ENCODE measurements at regions not wholly inside any gene's neighbourhood (a gene's known extent, or its start where the extent isn't known, plus 50 kb on each side); places are given as distances from the start of the nearest gene placed in this dataset.
"Not testable (repeated sequence)": the region's sequence is repeated elsewhere in the genome, so short reads cannot be mapped to it uniquely, and the experiment has no call there.

- Mint-ChIP-seq H3K27ac (no peak overlapping the region), H3K36me3 (peaks cover 4% of the 10 kb centered on the region), H3K4me1 (peaks cover 7 to 16% (median 13%) of the 10 kb centered on the region in 3 donors), H3K4me3 (no peak overlapping the region), H3K9me3 (no peaks in the 10 kb centered on the region), H3K27me3 (no peaks in the 10 kb centered on the region)
Measured at GRCh38 chr11:66789097-66789890, 53.9 kb upstream of the RCE1 start.

- no peaks in the 10 kb centered on the region for H3K27me3 Mint-ChIP-seq
- H3K4me1 Mint-ChIP-seq = peaks cover 7 to 16% (median 13%) of the 10 kb centered on the region in 3 donors
- no peak overlapping the region for H3K4me3 Mint-ChIP-seq
- peaks cover 6% of the 10 kb centered on the region for H3K36me3 Mint-ChIP-seq
- no peak overlapping the region for H3K27ac Mint-ChIP-seq
- no peaks in the 10 kb centered on the region for H3K9me3 Mint-ChIP-seq
Measured at GRCh38 chr11:66787934-66788758, 55.1 kb upstream of the RCE1 start.

DNA sequence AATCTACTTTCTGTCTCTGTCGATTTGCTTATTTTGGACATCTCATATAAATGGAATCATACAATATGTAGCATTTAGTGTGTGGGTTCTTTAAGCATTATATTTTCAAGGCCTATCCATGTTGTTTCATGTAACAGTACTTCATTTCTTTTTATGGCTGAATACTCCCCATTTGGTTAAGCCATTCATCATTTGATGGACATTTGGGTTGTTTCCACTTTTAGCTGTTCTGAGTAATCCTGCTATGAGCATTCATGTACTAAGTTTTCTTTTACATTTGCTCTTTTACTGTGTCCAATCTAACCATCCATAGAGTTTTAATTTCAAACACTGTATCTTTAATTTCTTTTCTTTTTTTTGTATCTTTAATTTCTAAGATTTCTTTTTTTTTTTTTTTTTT is 55.6 kb upstream of the SPTBN2 start:
- H3K4me3 Mint-ChIP-seq = no peak overlapping the region
- no peaks in the 10 kb centered on the region for H3K27me3 Mint-ChIP-seq
- no peak overlapping the region for H3K27ac Mint-ChIP-seq
- no peaks in the 10 kb centered on the region for H3K9me3 Mint-ChIP-seq
- peaks cover 0 to 6% (median 3%) of the 10 kb centered on the region in 3 donors for H3K4me1 Mint-ChIP-seq
- peaks cover 13% of the 10 kb centered on the region for H3K36me3 Mint-ChIP-seq

DNA sequence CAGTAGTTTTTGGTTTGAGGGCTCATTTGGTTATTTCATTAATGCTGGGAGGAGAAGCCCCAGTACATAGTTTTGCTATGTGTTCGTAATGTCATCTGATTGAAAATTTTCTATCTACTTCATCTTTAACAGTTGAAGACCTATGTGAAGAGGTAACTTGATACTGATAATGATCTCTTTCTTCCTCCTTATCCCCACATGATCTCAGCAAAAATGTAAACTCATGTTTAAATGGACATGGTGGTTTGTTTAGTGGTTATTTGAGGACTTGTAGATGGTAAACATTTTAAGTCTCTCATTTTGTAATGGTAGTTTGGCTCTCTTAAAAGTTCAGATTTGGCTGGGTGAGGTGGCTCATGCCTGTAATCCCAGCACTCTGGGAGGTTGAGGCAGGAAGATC is 53.7 kb upstream of the SPTBN2 start:
- Mint-ChIP-seq H3K36me3 (peaks cover 13% of the 10 kb centered on the region), H3K4me1 (peaks cover 0 to 6% (median 3%) of the 10 kb centered on the region in 3 donors), H3K9me3 (no peaks in the 10 kb centered on the region), H3K27me3 (no peaks in the 10 kb centered on the region), H3K4me3 (peak overlapping the region in 1 of 4 donors; percentile 43), H3K27ac (peak overlapping the region in 1 of 3 donors; percentile 71)

GRCh38 chr11:66779651-66780050 is 50.6 kb upstream of the SPTBN2 start:
- not testable (repeated sequence) for H3K4me3 Mint-ChIP-seq, H3K9me3 Mint-ChIP-seq, H3K4me1 Mint-ChIP-seq, H3K27ac Mint-ChIP-seq, H3K27me3 Mint-ChIP-seq
- peaks cover 13% of the 10 kb centered on the region for H3K36me3 Mint-ChIP-seq
